ENCODE measurements at regions not wholly inside any gene's neighbourhood (a gene's known extent, or its start where the extent isn't known, plus 50 kb on each side); places are given as distances from the start of the nearest gene placed in this dataset.

GRCh38 chr1:175894581-175894980 is 151.2 kb upstream of the TNR start:
- DNase-seq: no peak

- DNase-seq: no peak
Measured at GRCh38 chr1:175893192-175893591, 149.8 kb upstream of the TNR start.

GRCh38 chr1:175892686-175893085 is 149.3 kb upstream of the TNR start:
- no peak for DNase-seq

- no peak for DNase-seq
Measured at GRCh38 chr1:175891783-175892309, 148.5 kb upstream of the TNR start.

GRCh38 chr1:175890958-175891357 is 147.6 kb upstream of the TNR start:
- DNase-seq: no peak

- no peak for DNase-seq
Measured at GRCh38 chr1:175889848-175890247, 146.5 kb upstream of the TNR start.

GRCh38 chr1:175888996-175889395 is 145.6 kb upstream of the TNR start:
- no peak for DNase-seq

GRCh38 chr1:175887981-175888428 is 144.6 kb upstream of the TNR start:
- DNase-seq: peak; percentile 26

- DNase-seq: no peak
Measured at GRCh38 chr1:175887521-175887920, 144.1 kb upstream of the TNR start.

GRCh38 chr1:175885326-175885725 is 141.9 kb upstream of the TNR start:
- no peak for DNase-seq

- no peak for DNase-seq
Measured at GRCh38 chr1:175884369-175884768, 141.0 kb upstream of the TNR start.

- DNase-seq: no peak
Measured at GRCh38 chr1:175882192-175882591, 138.8 kb upstream of the TNR start.

GRCh38 chr1:175881246-175881976 is 138.0 kb upstream of the TNR start:
- no peak for DNase-seq

- no peak for DNase-seq
Measured at GRCh38 chr1:175878775-175879174, 135.4 kb upstream of the TNR start.

- DNase-seq: no peak
Measured at GRCh38 chr1:175877939-175878737, 134.7 kb upstream of the TNR start.

- DNase-seq: no peak
Measured at GRCh38 chr1:175875556-175875955, 132.2 kb upstream of the TNR start.

GRCh38 chr1:175874081-175874480 is 130.7 kb upstream of the TNR start:
- no peak for DNase-seq

GRCh38 chr1:175873290-175873935 is 130.0 kb upstream of the TNR start:
- no peak for DNase-seq

GRCh38 chr1:175872588-175872987 is 129.2 kb upstream of the TNR start:
- DNase-seq: no peak

GRCh38 chr1:175871647-175872046 is 128.3 kb upstream of the TNR start:
- DNase-seq: no peak

- DNase-seq: no peak
Measured at GRCh38 chr1:175870217-175870616, 126.8 kb upstream of the TNR start.

GRCh38 chr1:175866776-175867175 is 123.4 kb upstream of the TNR start:
- no peak for DNase-seq

GRCh38 chr1:175865041-175865766 is 121.8 kb upstream of the TNR start:
- DNase-seq: no peak

Data from activated CD4-positive, alpha-beta T cell treated with anti-CD3 and anti-CD28 coated beads, Interleukin-2, amount 50 U/mL, for 16 hours (primary cell).